KMS-11 (cell line): ENCODE measurements at regions not wholly inside any gene's neighbourhood (a gene's known extent, or its start where the extent isn't known, plus 50 kb on each side); places are given as distances from the start of the nearest gene placed in this dataset.

ENCODE experiments used
- H2AFZ ChIP-seq: fragments of 200-600 bp; sonication (generic); 2 replicates; pipeline ENCODE4 v1.6.1; 2016; ENCODE audit warnings: antibody characterized with exemption, mixed run types, low read depth
- H3K27ac ChIP-seq: fragments of 200-600 bp; sonication (generic); 2 replicates; pipeline ENCODE4 v1.6.1; 2016; ENCODE audit warnings: mild to moderate bottlenecking, mixed run types
- H3K27me3 ChIP-seq: fragments of 200-600 bp; sonication (generic); 2 replicates; pipeline ENCODE4 v1.6.1; 2017; ENCODE audit warnings: mild to moderate bottlenecking, low read depth, mixed run types, moderate library complexity; ENCODE audit not compliant: insufficient read depth
- H3K36me3 ChIP-seq: fragments of 200-600 bp; sonication (generic); 2 replicates; pipeline ENCODE4 v1.6.1; 2017; ENCODE audit warnings: mild to moderate bottlenecking, mixed run types; ENCODE audit not compliant: insufficient read depth
- H3K4me1 ChIP-seq: fragments of 200-600 bp; sonication (generic); 2 replicates; pipeline ENCODE4 v1.6.1; 2016; ENCODE audit warnings: mild to moderate bottlenecking, low read depth, mixed run types; ENCODE audit not compliant: poor library complexity, severe bottlenecking
- H3K4me2 ChIP-seq: fragments of 200-600 bp; sonication (generic); 2 replicates; pipeline ENCODE4 v1.7.0; 2016; ENCODE audit warnings: mild to moderate bottlenecking, mixed run types
- H3K4me3 ChIP-seq: fragments of 200-600 bp; sonication (generic); IDR thresholded peaks from 2 replicates; pipeline ENCODE4 v1.6.1; 2017; ENCODE audit warnings: low read depth, low read length, mixed read lengths; ENCODE audit not compliant: insufficient read depth
- H3K79me2 ChIP-seq: fragments of 200-600 bp; sonication (generic); 2 replicates; pipeline ENCODE4 v1.6.1; 2016; ENCODE audit warnings: low read depth, mixed run types; ENCODE audit not compliant: insufficient read depth
- H3K9ac ChIP-seq: fragments of 200-600 bp; sonication (generic); 2 replicates; pipeline ENCODE4 v1.6.1; 2016; ENCODE audit warnings: mild to moderate bottlenecking, mixed run types
- H4K20me1 ChIP-seq: fragments of 200-600 bp; sonication (generic); 2 replicates; pipeline ENCODE4 v1.6.1; 2016; ENCODE audit warnings: mild to moderate bottlenecking, mixed run types; ENCODE audit not compliant: insufficient read depth
- CTCF ChIP-seq: fragments of 200-600 bp; sonication (generic); conservative IDR thresholded peaks from 2 replicates; pipeline ENCODE4 v1.6.1; 2017; ENCODE audit warnings: low read depth, mild to moderate bottlenecking, antibody characterized with exemption, low read length, moderate library complexity, mixed read lengths

- Histone ChIP-seq H3K4me1 (no peaks in the 10 kb centered on the region), H2AFZ (no peak overlapping the region), H3K36me3 (no peaks in the 10 kb centered on the region), H3K4me3 (no peak overlapping the region), H3K27ac (no peak overlapping the region), H3K27me3 (no peaks in the 10 kb centered on the region), H3K79me2 (no peaks in the 10 kb centered on the region), H4K20me1 (no peaks in the 10 kb centered on the region), H3K4me2 (no peak overlapping the region), H3K9ac (no peak overlapping the region)
- no peak for TF ChIP-seq CTCF
Observed at GRCh38 chr5:74173241-74173640, 467.3 kb downstream of the ENC1 start.

- no peaks in the 10 kb centered on the region for H3K4me1 ChIP-seq
- no peak overlapping the region for H3K4me3 ChIP-seq
- no peak overlapping the region for H2AFZ ChIP-seq
- H3K27me3 ChIP-seq = no peaks in the 10 kb centered on the region
- no peak overlapping the region for H3K4me2 ChIP-seq
- H3K27ac ChIP-seq = no peak overlapping the region
- H3K9ac ChIP-seq = no peak overlapping the region
- H4K20me1 ChIP-seq = no peaks in the 10 kb centered on the region
- H3K36me3 ChIP-seq = no peaks in the 10 kb centered on the region
- H3K79me2 ChIP-seq = no peaks in the 10 kb centered on the region
- TF ChIP-seq CTCF = no peak
Observed at GRCh38 chr5:74169701-74170100, 470.8 kb downstream of the ENC1 start.

- H3K79me2 ChIP-seq = no peaks in the 10 kb centered on the region
- H3K4me3 ChIP-seq = no peak overlapping the region
- H3K27me3 ChIP-seq = no peaks in the 10 kb centered on the region
- H4K20me1 ChIP-seq = no peaks in the 10 kb centered on the region
- no peak for TF ChIP-seq CTCF
- H3K4me2 ChIP-seq = no peak overlapping the region
- H3K36me3 ChIP-seq = no peaks in the 10 kb centered on the region
- no peak overlapping the region for H2AFZ ChIP-seq
- H3K27ac ChIP-seq = no peak overlapping the region
- H3K9ac ChIP-seq = no peak overlapping the region
- no peaks in the 10 kb centered on the region for H3K4me1 ChIP-seq
Observed at GRCh38 chr5:74167930-74168315, 472.6 kb downstream of the ENC1 start.

GRCh38 chr5:74167206-74167929 lies 473.2 kb downstream of the ENC1 start:
- no peaks in the 10 kb centered on the region for H3K79me2 ChIP-seq
- no peaks in the 10 kb centered on the region for H3K36me3 ChIP-seq
- H3K4me2 ChIP-seq = no peak overlapping the region
- H3K9ac ChIP-seq = no peak overlapping the region
- no peak overlapping the region for H3K4me3 ChIP-seq
- H3K27me3 ChIP-seq = no peaks in the 10 kb centered on the region
- H2AFZ ChIP-seq = no peak overlapping the region
- H4K20me1 ChIP-seq = no peaks in the 10 kb centered on the region
- H3K4me1 ChIP-seq = no peaks in the 10 kb centered on the region
- H3K27ac ChIP-seq = no peak overlapping the region
- TF ChIP-seq CTCF = no peak
